ENCODE measurements at regions not wholly inside any gene's neighbourhood (a gene's known extent, or its start where the extent isn't known, plus 50 kb on each side); places are given as distances from the start of the nearest gene placed in this dataset.
A peak's percentile ranks its signal among the peaks of the same experiment; 100 is the strongest.

DNA sequence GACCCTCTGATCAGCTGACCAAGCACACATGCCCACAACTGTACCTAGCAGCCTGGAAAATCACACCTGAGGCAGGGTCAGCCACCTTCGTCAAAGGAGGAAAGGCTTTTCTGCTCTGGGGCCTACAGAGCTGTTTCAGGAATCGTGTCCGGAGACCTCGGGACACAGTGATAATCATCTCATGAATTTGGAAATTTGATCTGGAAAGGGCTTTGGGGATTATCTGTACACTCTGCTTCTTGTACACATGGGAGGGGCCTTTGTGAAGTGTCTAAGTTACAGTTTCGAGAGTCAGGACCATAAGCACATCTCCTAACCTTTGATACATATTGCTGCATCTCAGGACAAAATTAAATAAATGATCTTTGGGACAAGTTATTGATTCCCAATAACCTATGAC lies 1421.2 kb upstream of the TENM4 start:
- H3K4me1 ChIP-seq (ENCODE audit: control insufficient read depth, insufficient read depth, low read length) = no peaks in the 10 kb centered on the region
- H3K4me3 ChIP-seq (ENCODE audit: low read depth, low read length) = no peak overlapping the region
- 98% methylated on average over 4 of the region's 5 CpGs for WGBS (ENCODE audit: insufficient coverage)
- DNase-seq (ENCODE audit: low read depth in 4 of 6, low spot score in 6 of 6) = no peak
- H3K36me3 ChIP-seq (ENCODE audit: control insufficient read depth, insufficient read depth, low read length) = no peaks in the 10 kb centered on the region
- no peak overlapping the region for H3K27ac ChIP-seq (ENCODE audit: low read depth, low read length)
- H3K9me3 ChIP-seq (ENCODE audit: control insufficient read depth, insufficient read depth, low read length) = no peaks in the 10 kb centered on the region
- no peaks in the 10 kb centered on the region for H3K27me3 ChIP-seq (ENCODE audit: control insufficient read depth, insufficient read depth, low read length)

DNA sequence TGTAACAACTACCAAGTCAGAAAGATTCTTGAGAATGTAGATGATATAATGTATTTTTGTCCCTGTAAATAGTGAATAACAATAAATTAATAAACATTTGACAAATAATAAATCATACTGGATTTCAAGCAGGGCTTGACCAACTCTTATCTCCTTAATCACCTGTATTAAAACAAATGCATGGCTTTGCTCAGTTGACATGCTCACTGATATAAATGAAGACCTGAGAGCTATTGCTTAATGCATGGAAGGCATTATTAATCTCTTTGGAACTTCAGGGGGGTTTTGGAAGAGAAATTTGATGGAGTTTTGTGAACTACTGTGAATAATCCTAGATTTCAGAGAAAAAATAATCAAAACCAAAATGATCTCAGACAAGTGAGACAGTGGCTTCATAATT lies 1420.4 kb upstream of the TENM4 start:
- Histone ChIP-seq H3K9me3 (ENCODE audit: control insufficient read depth, insufficient read depth, low read length) (no peaks in the 10 kb centered on the region), H3K36me3 (ENCODE audit: control insufficient read depth, insufficient read depth, low read length) (no peaks in the 10 kb centered on the region), H3K27me3 (ENCODE audit: control insufficient read depth, insufficient read depth, low read length) (no peaks in the 10 kb centered on the region), H3K4me3 (ENCODE audit: low read depth, low read length) (no peak overlapping the region), H3K4me1 (ENCODE audit: control insufficient read depth, insufficient read depth, low read length) (no peaks in the 10 kb centered on the region), H3K27ac (ENCODE audit: low read depth, low read length) (no peak overlapping the region)
- DNase-seq (ENCODE audit: low read depth in 4 of 6, low spot score in 6 of 6) = no peak

DNA sequence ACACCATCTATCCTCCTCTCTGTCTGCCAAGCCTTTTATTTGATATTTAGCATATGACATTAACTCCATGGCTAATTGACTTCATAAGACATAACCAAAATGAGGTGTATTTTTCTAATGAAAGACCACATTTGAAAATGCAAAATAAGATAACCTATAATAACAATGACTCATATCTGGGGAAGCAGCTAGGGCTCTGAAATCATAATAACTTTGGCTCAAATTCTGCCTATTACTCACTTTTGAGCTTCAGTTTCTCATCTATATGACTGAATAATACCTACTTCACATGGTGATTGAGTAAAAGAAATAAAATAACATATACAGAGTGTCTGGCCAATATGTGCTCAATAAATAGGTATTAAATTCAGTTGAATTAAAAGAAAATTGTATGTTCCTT lies 1419.8 kb upstream of the TENM4 start:
- no peaks in the 10 kb centered on the region for H3K9me3 ChIP-seq (ENCODE audit: control insufficient read depth, insufficient read depth, low read length)
- H3K4me1 ChIP-seq (ENCODE audit: control insufficient read depth, insufficient read depth, low read length) = no peaks in the 10 kb centered on the region
- H3K27ac ChIP-seq (ENCODE audit: low read depth, low read length) = no peak overlapping the region
- no peaks in the 10 kb centered on the region for H3K27me3 ChIP-seq (ENCODE audit: control insufficient read depth, insufficient read depth, low read length)
- DNase-seq (ENCODE audit: low read depth in 4 of 6, low spot score in 6 of 6) = no peak
- H3K36me3 ChIP-seq (ENCODE audit: control insufficient read depth, insufficient read depth, low read length) = no peaks in the 10 kb centered on the region
- H3K4me3 ChIP-seq (ENCODE audit: low read depth, low read length) = no peak overlapping the region

DNA sequence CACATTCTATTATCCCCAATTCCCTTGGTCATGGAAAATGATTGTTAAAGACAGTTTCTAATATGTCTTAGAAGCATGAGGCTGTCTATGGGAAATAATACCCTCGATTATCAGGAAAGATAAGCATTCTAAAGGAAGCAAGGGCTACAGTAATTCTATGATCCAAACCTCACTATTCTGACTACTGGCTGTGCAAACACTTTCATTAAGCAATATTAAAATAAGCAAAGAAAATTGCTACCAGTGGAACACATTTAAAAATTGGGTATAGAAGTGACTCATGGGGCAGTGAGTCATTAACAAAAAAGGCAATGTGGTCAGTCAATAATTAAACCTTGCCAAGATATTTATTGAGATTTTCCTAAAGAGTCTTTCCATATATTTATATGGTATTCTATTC lies 1415.2 kb upstream of the TENM4 start:
- Histone ChIP-seq H3K27me3 (ENCODE audit: control insufficient read depth, insufficient read depth, low read length) (no peaks in the 10 kb centered on the region), H3K4me1 (ENCODE audit: control insufficient read depth, insufficient read depth, low read length) (no peaks in the 10 kb centered on the region), H3K4me3 (ENCODE audit: low read depth, low read length) (no peak overlapping the region), H3K36me3 (ENCODE audit: control insufficient read depth, insufficient read depth, low read length) (no peaks in the 10 kb centered on the region), H3K9me3 (ENCODE audit: control insufficient read depth, insufficient read depth, low read length) (no peaks in the 10 kb centered on the region), H3K27ac (ENCODE audit: low read depth, low read length) (no peak overlapping the region)
- DNase-seq (ENCODE audit: low read depth in 4 of 6, low spot score in 6 of 6) = no peak
- no CpG with 5 or more reads among the region's 1 CpG for WGBS (ENCODE audit: insufficient coverage)

DNA sequence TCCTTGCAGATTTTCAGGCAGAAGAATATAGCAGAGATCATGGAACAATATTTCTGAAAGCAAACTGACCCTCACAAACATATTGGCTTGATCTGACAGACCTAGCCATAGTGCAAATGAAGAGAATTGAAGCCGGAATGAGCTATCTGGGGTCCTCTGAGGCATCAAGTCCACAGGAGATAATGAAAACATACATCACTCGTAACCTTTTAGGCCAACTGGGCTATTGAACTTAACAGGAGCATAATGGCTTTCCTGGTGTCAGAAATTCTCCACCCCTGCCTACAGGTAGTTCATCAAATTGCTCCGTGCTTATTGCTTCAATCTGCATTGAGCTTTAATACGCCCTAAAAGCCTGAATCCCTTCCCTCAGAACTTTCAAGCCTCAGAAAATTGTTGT lies 1414.6 kb upstream of the TENM4 start:
- no peak overlapping the region for H3K4me3 ChIP-seq (ENCODE audit: low read depth, low read length)
- WGBS (ENCODE audit: insufficient coverage) = 56% methylated on average over 3 of the region's 4 CpGs
- no peaks in the 10 kb centered on the region for H3K36me3 ChIP-seq (ENCODE audit: control insufficient read depth, insufficient read depth, low read length)
- DNase-seq (ENCODE audit: low read depth in 4 of 6, low spot score in 6 of 6) = peak in 1 of 6 donors; percentile 28
- no peaks in the 10 kb centered on the region for H3K9me3 ChIP-seq (ENCODE audit: control insufficient read depth, insufficient read depth, low read length)
- no peaks in the 10 kb centered on the region for H3K4me1 ChIP-seq (ENCODE audit: control insufficient read depth, insufficient read depth, low read length)
- H3K27ac ChIP-seq (ENCODE audit: low read depth, low read length) = no peak overlapping the region
- no peaks in the 10 kb centered on the region for H3K27me3 ChIP-seq (ENCODE audit: control insufficient read depth, insufficient read depth, low read length)

DNA sequence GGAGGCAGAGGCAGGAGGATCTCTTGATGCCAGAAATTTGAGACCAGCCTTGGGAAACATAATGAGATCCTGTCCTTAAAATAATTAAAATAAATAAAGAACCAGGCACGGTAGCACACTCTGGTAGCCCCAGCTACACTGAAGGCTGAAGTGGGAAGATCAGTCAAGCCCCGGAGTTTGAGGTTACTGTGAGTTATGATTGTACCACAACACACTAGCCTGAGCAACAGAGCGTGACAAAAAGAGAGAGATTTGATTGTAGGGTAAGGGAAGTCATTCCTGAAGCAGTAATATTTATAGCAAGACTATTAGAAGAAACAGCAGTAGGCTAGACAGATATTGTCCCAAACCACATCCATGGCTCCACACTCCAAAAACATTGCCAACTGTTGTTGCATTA lies 1408.4 kb upstream of the TENM4 start:
- no CpG with 5 or more reads among the region's 3 CpGs for WGBS (ENCODE audit: insufficient coverage)
- no peak overlapping the region for H3K4me3 ChIP-seq (ENCODE audit: low read depth, low read length)
- DNase-seq (ENCODE audit: low read depth in 4 of 6, low spot score in 6 of 6) = no peak
- H3K4me1 ChIP-seq (ENCODE audit: control insufficient read depth, insufficient read depth, low read length) = no peaks in the 10 kb centered on the region
- no peak overlapping the region for H3K27ac ChIP-seq (ENCODE audit: low read depth, low read length)
- no peaks in the 10 kb centered on the region for H3K36me3 ChIP-seq (ENCODE audit: control insufficient read depth, insufficient read depth, low read length)
- H3K9me3 ChIP-seq (ENCODE audit: control insufficient read depth, insufficient read depth, low read length) = no peaks in the 10 kb centered on the region
- no peaks in the 10 kb centered on the region for H3K27me3 ChIP-seq (ENCODE audit: control insufficient read depth, insufficient read depth, low read length)

DNA sequence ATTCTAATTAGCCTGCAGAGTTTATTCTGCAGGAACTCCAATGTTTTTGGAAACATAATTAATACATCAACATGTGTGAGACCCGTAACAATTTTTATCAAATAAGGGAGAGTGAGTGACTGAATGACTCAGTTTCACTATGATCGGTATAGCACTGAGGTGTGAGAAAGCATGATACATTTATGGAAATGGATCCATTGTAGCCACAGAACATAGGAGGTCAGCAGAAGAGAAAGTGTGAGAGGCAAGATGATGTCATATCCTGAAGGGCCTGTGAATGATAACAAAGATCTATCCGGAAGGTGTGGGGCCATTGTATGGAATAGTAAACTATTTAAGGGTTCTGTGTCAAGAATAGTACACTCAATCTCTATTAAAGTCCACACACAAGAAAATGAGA lies 1406.1 kb upstream of the TENM4 start:
- DNase-seq (ENCODE audit: low read depth in 4 of 6, low spot score in 6 of 6) = no peak
- WGBS (ENCODE audit: insufficient coverage) = 67% methylated on average over 1 of the region's 3 CpGs
- H3K27ac ChIP-seq (ENCODE audit: low read depth, low read length) = no peak overlapping the region
- H3K4me3 ChIP-seq (ENCODE audit: low read depth, low read length) = no peak overlapping the region
- no peaks in the 10 kb centered on the region for H3K36me3 ChIP-seq (ENCODE audit: control insufficient read depth, insufficient read depth, low read length)
- no peaks in the 10 kb centered on the region for H3K4me1 ChIP-seq (ENCODE audit: control insufficient read depth, insufficient read depth, low read length)
- H3K27me3 ChIP-seq (ENCODE audit: control insufficient read depth, insufficient read depth, low read length) = no peaks in the 10 kb centered on the region
- no peaks in the 10 kb centered on the region for H3K9me3 ChIP-seq (ENCODE audit: control insufficient read depth, insufficient read depth, low read length)

DNA sequence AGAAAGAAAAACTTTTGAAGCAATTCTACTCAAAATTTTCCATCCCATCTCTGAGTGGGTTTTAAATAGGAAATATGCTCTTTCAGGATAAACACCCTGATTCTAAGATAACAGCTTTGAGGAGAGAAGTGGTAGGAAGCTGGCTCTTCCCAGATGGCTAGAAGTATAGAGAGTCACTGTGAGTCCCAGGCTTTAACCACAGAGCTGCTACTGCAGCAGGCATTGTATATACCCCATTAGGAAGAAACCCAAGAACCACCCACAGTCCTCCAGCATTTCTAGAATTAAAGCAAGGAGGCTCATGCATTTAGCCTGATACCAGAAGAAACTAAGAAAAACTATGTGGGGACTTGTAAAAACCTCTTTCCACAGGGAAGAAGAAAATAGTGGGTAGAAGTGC lies 1405.6 kb upstream of the TENM4 start:
- no peaks in the 10 kb centered on the region for H3K36me3 ChIP-seq (ENCODE audit: control insufficient read depth, insufficient read depth, low read length)
- no peaks in the 10 kb centered on the region for H3K4me1 ChIP-seq (ENCODE audit: control insufficient read depth, insufficient read depth, low read length)
- H3K9me3 ChIP-seq (ENCODE audit: control insufficient read depth, insufficient read depth, low read length) = no peaks in the 10 kb centered on the region
- H3K27me3 ChIP-seq (ENCODE audit: control insufficient read depth, insufficient read depth, low read length) = no peaks in the 10 kb centered on the region
- no peak overlapping the region for H3K4me3 ChIP-seq (ENCODE audit: low read depth, low read length)
- no peak for DNase-seq (ENCODE audit: low read depth in 4 of 6, low spot score in 6 of 6)
- H3K27ac ChIP-seq (ENCODE audit: low read depth, low read length) = no peak overlapping the region

DNA sequence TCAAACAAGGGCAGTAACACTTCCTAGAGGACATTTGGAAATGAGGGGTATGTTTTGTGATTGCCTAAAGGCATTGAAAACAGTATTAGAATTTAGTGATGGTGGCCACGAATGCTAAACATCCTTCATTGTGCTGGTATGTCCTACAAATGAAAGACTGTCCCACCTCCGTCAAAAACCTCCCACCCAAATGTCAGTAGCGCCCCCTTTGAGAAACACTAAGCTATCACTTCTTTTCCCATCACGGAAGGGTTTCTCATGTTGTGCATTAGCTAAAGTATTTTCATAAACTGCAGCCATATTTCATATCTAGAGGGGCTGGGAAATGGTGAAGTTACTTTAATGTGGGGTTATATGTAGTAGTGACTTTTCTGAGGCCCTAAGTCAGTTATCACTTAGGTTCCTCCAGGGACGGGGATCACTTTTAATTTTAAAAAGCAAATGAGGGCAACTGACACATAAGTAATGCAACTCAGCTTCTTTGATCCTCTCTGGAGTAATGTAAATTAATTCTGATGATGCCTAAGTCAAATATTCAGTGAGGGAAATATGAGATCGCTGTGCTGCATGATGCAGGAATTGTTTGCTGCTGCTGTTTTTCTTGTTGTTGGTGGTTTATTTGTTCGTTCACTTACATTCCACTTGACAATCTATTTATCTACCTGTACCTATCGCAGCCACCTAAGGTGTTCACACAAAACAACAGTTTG lies 1403.4 kb upstream of the TENM4 start:
- Histone ChIP-seq H3K9me3 (ENCODE audit: control insufficient read depth, insufficient read depth, low read length) (no peaks in the 10 kb centered on the region), H3K27me3 (ENCODE audit: control insufficient read depth, insufficient read depth, low read length) (no peaks in the 10 kb centered on the region), H3K4me1 (ENCODE audit: control insufficient read depth, insufficient read depth, low read length) (no peaks in the 10 kb centered on the region), H3K36me3 (ENCODE audit: control insufficient read depth, insufficient read depth, low read length) (no peaks in the 10 kb centered on the region), H3K27ac (ENCODE audit: low read depth, low read length) (no peak overlapping the region), H3K4me3 (ENCODE audit: low read depth, low read length) (no peak overlapping the region)
- DNase-seq (ENCODE audit: low read depth in 4 of 6, low spot score in 6 of 6) = no peak
- no CpG with 5 or more reads among the region's 8 CpGs for WGBS (ENCODE audit: insufficient coverage)

DNA sequence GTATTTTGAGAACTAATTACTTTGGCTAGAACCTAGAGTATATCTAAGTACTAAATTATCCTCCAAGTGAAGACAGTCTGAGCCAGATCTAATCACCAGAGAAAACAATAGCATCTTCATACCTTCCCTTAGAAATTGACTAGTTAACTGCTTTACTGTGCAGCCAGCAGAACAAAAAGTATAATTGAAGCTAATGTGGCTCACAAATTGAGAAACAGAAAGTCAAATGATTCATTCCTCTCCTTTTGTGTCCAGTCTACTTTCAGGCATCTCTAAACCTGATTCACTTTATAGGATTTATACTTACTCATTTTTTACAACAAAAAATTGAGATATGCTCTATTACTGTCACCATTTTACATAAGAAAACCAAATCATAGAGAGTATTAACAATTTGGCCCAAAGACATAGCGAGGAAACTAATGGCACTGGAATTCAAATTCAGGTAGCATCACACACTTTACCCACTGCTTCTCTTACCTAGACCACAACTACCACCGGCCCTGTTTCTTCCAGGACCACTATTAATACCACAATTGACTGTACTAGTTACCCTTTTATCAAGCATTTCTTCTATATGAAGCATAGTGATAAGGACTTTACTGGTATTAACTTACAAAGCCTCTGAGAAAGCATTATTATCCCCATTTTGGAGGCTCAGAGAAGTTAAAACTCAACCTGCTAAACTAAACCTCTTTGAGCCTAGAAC lies 1402.6 kb upstream of the TENM4 start:
- H3K36me3 ChIP-seq (ENCODE audit: control insufficient read depth, insufficient read depth, low read length) = no peaks in the 10 kb centered on the region
- no peaks in the 10 kb centered on the region for H3K27me3 ChIP-seq (ENCODE audit: control insufficient read depth, insufficient read depth, low read length)
- WGBS (ENCODE audit: insufficient coverage) = 100% methylated on average over 1 of the region's 2 CpGs
- H3K4me3 ChIP-seq (ENCODE audit: low read depth, low read length) = no peak overlapping the region
- DNase-seq (ENCODE audit: low read depth in 4 of 6, low spot score in 6 of 6) = no peak
- H3K4me1 ChIP-seq (ENCODE audit: control insufficient read depth, insufficient read depth, low read length) = no peaks in the 10 kb centered on the region
- H3K27ac ChIP-seq (ENCODE audit: low read depth, low read length) = no peak overlapping the region
- no peaks in the 10 kb centered on the region for H3K9me3 ChIP-seq (ENCODE audit: control insufficient read depth, insufficient read depth, low read length)

Data from spinal cord (tissue), 9 donors.